Fibroblast of lung (primary cell): ENCODE measurements at regions not wholly inside any gene's neighbourhood (a gene's known extent, or its start where the extent isn't known, plus 50 kb on each side); places are given as distances from the start of the nearest gene placed in this dataset.

Source experiments
- DNase-seq, 2 donors: peaks; one replicate each; pipeline versions ENCODE4 v3.0.0 to v3.0.0-alpha.2; 2010; ENCODE audit warnings: low read depth in 2 of 2
- H2AFZ ChIP-seq: 2 replicates; pipeline ENCODE4 v1.5.1; 2012; ENCODE audit warnings: low read length, control low read depth, inconsistent platforms
- H3K27ac ChIP-seq: 2 replicates; pipeline ENCODE4 v1.5.1; 2011; ENCODE audit warnings: low read length, control low read depth; ENCODE audit not compliant: insufficient read depth
- H3K27me3 ChIP-seq: 2 replicates; pipeline ENCODE4 v1.5.1; 2011; ENCODE audit warnings: mild to moderate bottlenecking, low read length; ENCODE audit not compliant: control insufficient read depth, insufficient read depth
- H3K36me3 ChIP-seq: 2 replicates; pipeline ENCODE4 v1.5.1; 2011; ENCODE audit warnings: low read length; ENCODE audit not compliant: control insufficient read depth, insufficient read depth
- H3K4me1 ChIP-seq: 2 replicates; pipeline ENCODE4 v1.5.1; 2011; ENCODE audit warnings: low read length; ENCODE audit not compliant: control insufficient read depth, insufficient read depth; ENCODE audit errors: extremely low read depth
- H3K4me2 ChIP-seq: 2 replicates; pipeline ENCODE4 v1.5.1; 2011; ENCODE audit warnings: low read length, control low read depth; ENCODE audit not compliant: insufficient read depth; ENCODE audit errors: extremely low read depth
- H3K4me3 ChIP-seq, 4 experiments: fragments of 200-600 bp in 1 of 4; sonication (generic) in 1 of 4; replicated peaks in 1 of 4; 2 replicates each; pipeline ENCODE4 v1.5.1; 2011 to 2016; ENCODE audit warnings: low read length in 4 of 4, low read depth in 3 of 4, mild to moderate bottlenecking in 3 of 4, control low read depth in 2 of 4, inconsistent platforms in 1 of 4, mixed read lengths in 1 of 4; ENCODE audit not compliant: insufficient read depth in 1 of 4; ENCODE audit errors: control extremely low read depth in 1 of 4
- H3K79me2 ChIP-seq: 2 replicates; pipeline ENCODE4 v1.5.1; 2012; ENCODE audit warnings: mild to moderate bottlenecking, low read length, inconsistent platforms; ENCODE audit not compliant: control insufficient read depth, insufficient read depth
- H3K9ac ChIP-seq: 2 replicates; pipeline ENCODE4 v1.5.1; 2011; ENCODE audit warnings: mild to moderate bottlenecking, low read length, control low read depth; ENCODE audit not compliant: insufficient read depth
- H3K9me3 ChIP-seq: 2 replicates; pipeline ENCODE4 v1.5.1; 2012; ENCODE audit warnings: low read depth, low read length; ENCODE audit not compliant: control insufficient read depth, insufficient read depth
- H4K20me1 ChIP-seq: 2 replicates; pipeline ENCODE4 v1.5.1; 2011; ENCODE audit warnings: low read length; ENCODE audit not compliant: control insufficient read depth, insufficient read depth; ENCODE audit errors: extremely low read depth
- EZH2 ChIP-seq: IDR thresholded peaks from 2 replicates; pipeline ENCODE4 v1.5.1; 2012; ENCODE audit warnings: low read length, control low read depth, mild to moderate bottlenecking; ENCODE audit errors: missing control alignments
- TF ChIP-seq, protein P1 (sequence below), 2 donors: IDR thresholded peaks in 1 of 2; conservative IDR thresholded peaks in 1 of 2; 1 replicate in 1 of 2; 2 replicates in 1 of 2; pipeline ENCODE4 v1.5.1; 2011 to 2012; ENCODE audit warnings: low read length in 2 of 2, control low read depth in 1 of 2, inconsistent platforms in 1 of 2, low read depth in 1 of 2, mild to moderate bottlenecking in 1 of 2

GRCh38 chr5:61619777-61620518, 287.9 kb downstream of the ZSWIM6 start:
- Histone ChIP-seq H3K27me3 (peaks cover 7% of the 10 kb centered on the region), H3K27ac (no peak overlapping the region), H3K9me3 (no peaks in the 10 kb centered on the region), H3K36me3 (no peaks in the 10 kb centered on the region), H4K20me1 (no peaks in the 10 kb centered on the region), H3K4me1 (no peaks in the 10 kb centered on the region), H2AFZ (no peak overlapping the region), H3K4me2 (no peak overlapping the region), H3K4me3 (no peak overlapping the region), H3K9ac (no peak overlapping the region), H3K79me2 (no peaks in the 10 kb centered on the region)
- TF ChIP-seq, protein P1, sequence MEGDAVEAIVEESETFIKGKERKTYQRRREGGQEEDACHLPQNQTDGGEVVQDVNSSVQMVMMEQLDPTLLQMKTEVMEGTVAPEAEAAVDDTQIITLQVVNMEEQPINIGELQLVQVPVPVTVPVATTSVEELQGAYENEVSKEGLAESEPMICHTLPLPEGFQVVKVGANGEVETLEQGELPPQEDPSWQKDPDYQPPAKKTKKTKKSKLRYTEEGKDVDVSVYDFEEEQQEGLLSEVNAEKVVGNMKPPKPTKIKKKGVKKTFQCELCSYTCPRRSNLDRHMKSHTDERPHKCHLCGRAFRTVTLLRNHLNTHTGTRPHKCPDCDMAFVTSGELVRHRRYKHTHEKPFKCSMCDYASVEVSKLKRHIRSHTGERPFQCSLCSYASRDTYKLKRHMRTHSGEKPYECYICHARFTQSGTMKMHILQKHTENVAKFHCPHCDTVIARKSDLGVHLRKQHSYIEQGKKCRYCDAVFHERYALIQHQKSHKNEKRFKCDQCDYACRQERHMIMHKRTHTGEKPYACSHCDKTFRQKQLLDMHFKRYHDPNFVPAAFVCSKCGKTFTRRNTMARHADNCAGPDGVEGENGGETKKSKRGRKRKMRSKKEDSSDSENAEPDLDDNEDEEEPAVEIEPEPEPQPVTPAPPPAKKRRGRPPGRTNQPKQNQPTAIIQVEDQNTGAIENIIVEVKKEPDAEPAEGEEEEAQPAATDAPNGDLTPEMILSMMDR (conservative IDR thresholded peaks at IDR 0.05 in 1 of 2, IDR thresholded peaks at IDR 0.05 in 1 of 2; ENCODE audit: low read depth in 1 of 2, low read length in 2 of 2), result no peak
- TF ChIP-seq EZH2, result no peak
- no peak for DNase-seq

DNA sequence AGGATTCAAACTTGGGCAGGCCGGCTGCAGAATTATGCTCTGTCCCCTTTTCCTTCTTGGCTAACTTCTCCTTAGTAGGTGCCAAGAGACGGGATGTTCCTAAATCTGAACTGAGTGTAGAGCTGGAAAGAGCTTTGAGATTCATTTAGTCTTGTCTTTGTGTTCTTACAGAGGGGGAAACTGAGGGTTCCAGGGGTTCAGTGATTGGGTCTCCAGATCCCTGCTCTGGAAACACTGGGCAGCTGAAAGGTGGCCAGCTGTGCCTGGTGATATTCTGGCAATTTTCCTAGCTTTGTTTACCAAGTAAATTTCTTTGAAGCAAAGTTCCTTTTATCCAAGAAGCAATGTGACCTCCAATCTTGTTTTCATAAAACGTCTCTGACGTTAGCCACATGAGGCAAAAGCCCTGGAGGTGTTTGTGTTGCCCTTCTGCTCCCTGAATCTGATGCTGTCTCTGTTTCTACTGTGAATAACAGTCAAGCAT, 288.7 kb downstream of the ZSWIM6 start:
- Histone ChIP-seq H3K36me3 (no peaks in the 10 kb centered on the region), H3K9me3 (no peaks in the 10 kb centered on the region), H3K79me2 (no peaks in the 10 kb centered on the region), H4K20me1 (no peaks in the 10 kb centered on the region), H3K27ac (no peak overlapping the region), H3K27me3 (peaks cover 7% of the 10 kb centered on the region), H2AFZ (no peak overlapping the region), H3K4me1 (no peaks in the 10 kb centered on the region), H3K4me3 (no peak overlapping the region), H3K9ac (no peak overlapping the region), H3K4me2 (no peak overlapping the region)
- no peak for DNase-seq
- TF ChIP-seq, protein P1 (conservative IDR thresholded peaks at IDR 0.05 in 1 of 2, IDR thresholded peaks at IDR 0.05 in 1 of 2; ENCODE audit: low read depth in 1 of 2, low read length in 2 of 2), result no peak
- TF ChIP-seq EZH2, result no peak

GRCh38 chr5:61621202-61621650, 289.2 kb downstream of the ZSWIM6 start:
- TF ChIP-seq, protein P1 (conservative IDR thresholded peaks at IDR 0.05 in 1 of 2, IDR thresholded peaks at IDR 0.05 in 1 of 2; ENCODE audit: low read depth in 1 of 2, low read length in 2 of 2), result no peak
- no peak for TF ChIP-seq EZH2
- DNase-seq, result no peak
- Histone ChIP-seq H3K79me2 (no peaks in the 10 kb centered on the region), H3K9ac (no peak overlapping the region), H3K27ac (no peak overlapping the region), H3K27me3 (peaks cover 7% of the 10 kb centered on the region), H3K36me3 (no peaks in the 10 kb centered on the region), H3K4me2 (no peak overlapping the region), H3K4me1 (no peaks in the 10 kb centered on the region), H2AFZ (no peak overlapping the region), H3K4me3 (no peak overlapping the region), H3K9me3 (no peaks in the 10 kb centered on the region), H4K20me1 (no peaks in the 10 kb centered on the region)
